Activated naive CD8-positive, alpha-beta T cell treated with anti-CD3 and anti-CD28 coated beads, Interleukin-2, amount 10 ng/mL, durations not matched to agents 7 days and 5 days (primary cell): ENCODE measurements at regions not wholly inside any gene's neighbourhood (a gene's known extent, or its start where the extent isn't known, plus 50 kb on each side); places are given as distances from the start of the nearest gene placed in this dataset.
"Not testable (repeated sequence)": the region's sequence is repeated elsewhere in the genome, so short reads cannot be mapped to it uniquely, and the experiment has no call there.

Experiments used
- ATAC-seq: fragments of 150-1000 bp; cut with Tn5 transposase; one replicate; pipeline ENCODE4 v1.10.0; 2021; ENCODE audit warnings: low read depth, moderate library complexity
- POLR2A ChIA-PET: fragments of 350-600 bp; sonication (Branson Sonifier 250); formaldehyde crosslinking; loops from one replicate; lab custom pipeline; 2021; ENCODE audit warnings: antibody characterized with exemption; lab: Charles Lee
- DNase-seq: peaks from one replicate; pipeline ENCODE4 v3.0.0; 2021
- H3K27ac Mint-ChIP-seq: one replicate; pipeline ENCODE4 v1.8.0; 2022; ENCODE audit warnings: mild to moderate bottlenecking, mixed read lengths
- H3K27me3 Mint-ChIP-seq: one replicate; pipeline ENCODE4 v1.8.0; 2022; ENCODE audit warnings: mild to moderate bottlenecking, moderate library complexity, mixed read lengths
- H3K36me3 Mint-ChIP-seq: one replicate; pipeline ENCODE4 v1.8.0; 2021; ENCODE audit warnings: mild to moderate bottlenecking, mixed read lengths
- H3K4me1 Mint-ChIP-seq: one replicate; pipeline ENCODE4 v1.8.0; 2021; ENCODE audit warnings: mixed read lengths
- H3K4me3 Mint-ChIP-seq: one replicate; pipeline ENCODE4 v1.8.0; 2022; ENCODE audit warnings: mild to moderate bottlenecking, moderate library complexity, mixed read lengths
- H3K9me3 Mint-ChIP-seq: one replicate; pipeline ENCODE4 v1.8.0; 2021; ENCODE audit warnings: mixed read lengths

DNA sequence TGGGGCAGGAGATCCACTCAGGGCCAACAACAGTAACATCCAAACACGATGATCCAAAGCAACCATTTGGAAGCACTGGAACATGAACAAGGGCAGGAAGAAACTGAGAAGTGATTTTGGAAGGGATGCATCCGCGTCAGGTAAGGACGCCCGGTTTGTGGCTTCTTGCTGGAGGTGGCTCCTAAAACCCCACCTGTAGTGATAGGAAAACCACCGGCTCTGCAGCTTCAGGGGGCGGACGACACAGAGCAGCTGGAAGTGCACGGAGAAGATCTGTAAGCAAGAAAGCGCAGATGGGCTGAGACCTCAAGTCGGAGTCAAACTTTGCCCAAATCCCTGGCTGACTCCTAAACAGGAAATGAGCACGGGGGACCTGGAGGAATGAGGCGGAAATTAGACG is 1066.1 kb downstream of the BRD1 start:
- DNase-seq: peak; percentile 6
- Mint-ChIP-seq H3K36me3 (no peaks in the 10 kb centered on the region), H3K4me1 (no peaks in the 10 kb centered on the region), H3K27ac (no peak overlapping the region), H3K9me3 (peaks cover 1% of the 10 kb centered on the region), H3K4me3 (no peak overlapping the region), H3K27me3 (peaks cover 3% of the 10 kb centered on the region)
- ATAC-seq: no peak
- POLR2A ChIA-PET: no interaction called here

DNA sequence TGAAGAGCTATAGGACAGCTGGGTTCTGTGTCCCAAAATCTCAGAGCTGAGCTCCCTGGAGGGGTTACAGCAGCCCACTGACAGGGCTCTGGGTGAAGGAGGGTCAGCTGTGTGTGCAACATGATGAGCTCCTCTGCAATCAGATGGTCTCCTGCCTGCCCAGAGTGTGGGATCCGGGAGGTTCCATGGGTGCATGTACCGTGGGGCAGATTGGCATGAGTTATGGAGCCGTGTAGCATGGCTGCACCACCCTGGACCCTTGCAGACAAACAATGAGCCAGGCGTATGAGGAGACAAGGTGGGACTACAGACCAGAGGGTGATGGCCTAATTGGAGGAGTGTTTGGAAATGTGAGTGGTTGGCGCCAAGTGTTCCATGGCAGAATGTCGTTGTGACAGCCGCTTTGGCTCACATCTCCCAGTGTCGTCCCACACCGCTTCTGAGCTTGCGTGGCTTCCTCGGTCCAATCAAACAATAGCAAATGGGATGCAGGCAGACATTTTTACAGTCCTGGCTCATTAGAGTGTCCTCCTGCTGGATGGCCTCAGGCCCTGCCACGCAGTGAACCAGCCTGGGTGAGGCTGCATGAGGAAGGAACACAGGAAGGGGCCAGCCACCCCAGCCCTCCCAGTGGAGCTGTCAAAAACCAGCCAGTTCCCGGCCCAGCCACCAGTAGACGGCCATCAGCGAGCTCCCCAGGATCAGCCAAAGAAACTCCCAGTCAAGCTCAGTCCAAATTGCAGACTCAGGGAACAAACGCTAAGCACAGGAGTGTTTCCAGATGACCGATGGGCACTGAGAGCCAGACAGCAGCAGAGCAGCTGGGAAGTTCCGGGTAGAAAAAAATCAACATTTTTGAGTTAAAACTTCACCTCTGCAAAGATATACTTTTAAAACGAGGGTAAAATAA is 1066.9 kb downstream of the BRD1 start:
- Mint-ChIP-seq H3K27me3 (peaks cover 3% of the 10 kb centered on the region), H3K36me3 (no peaks in the 10 kb centered on the region), H3K9me3 (peaks cover 1% of the 10 kb centered on the region), H3K4me1 (no peaks in the 10 kb centered on the region), H3K27ac (no peak overlapping the region), H3K4me3 (no peak overlapping the region)
- DNase-seq (peak; percentile 4), ATAC-seq (no peak)
- POLR2A ChIA-PET: no interaction called here

DNA sequence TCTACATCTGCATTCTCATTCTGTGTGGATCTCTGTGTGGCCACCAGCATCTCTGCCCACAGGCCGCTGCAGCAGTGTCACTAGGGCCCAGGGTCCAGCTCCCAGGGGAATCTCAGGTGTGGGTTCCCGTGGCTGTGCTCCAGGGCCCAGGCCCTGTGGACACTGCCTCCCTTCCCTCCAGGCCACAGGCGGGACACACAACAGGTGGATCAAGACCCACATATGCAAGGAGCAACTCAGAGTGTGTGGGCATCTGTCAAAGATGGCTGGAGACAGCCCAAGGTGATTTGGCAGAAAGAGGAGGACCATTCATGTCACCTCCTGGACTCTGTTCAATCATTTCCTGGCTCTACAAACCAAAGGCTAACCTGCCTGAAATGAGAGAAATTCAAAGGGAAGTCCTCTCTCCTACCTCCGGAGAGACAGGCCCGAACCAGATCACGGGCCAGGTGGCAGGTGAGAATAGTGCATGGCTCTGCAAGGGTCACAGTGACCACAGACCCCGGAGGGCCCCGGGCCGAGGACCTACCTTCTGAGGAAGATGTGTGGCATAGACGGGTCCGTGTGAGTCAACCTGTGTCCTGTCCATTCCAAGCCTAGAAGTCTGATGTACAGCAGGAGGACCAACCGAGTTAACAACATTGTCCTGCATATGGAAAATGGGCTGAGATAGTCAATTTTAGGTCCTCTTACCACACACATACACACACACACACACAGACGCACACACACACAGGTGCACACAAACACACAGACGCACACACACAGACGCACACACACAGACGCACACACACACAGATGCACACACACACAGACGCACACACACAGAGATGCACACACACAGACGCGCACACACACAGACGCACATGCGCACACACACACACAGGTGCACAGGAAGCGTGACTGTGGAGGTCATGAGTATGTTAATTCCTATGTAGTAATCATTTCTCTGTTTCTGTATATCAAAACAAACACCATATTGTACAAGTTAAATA is 1068.5 kb downstream of the BRD1 start:
- Mint-ChIP-seq H3K9me3 (no peaks in the 10 kb centered on the region), H3K4me1 (no peaks in the 10 kb centered on the region), H3K4me3 (no peak overlapping the region), H3K27ac (no peak overlapping the region), H3K27me3 (peaks cover 1% of the 10 kb centered on the region), H3K36me3 (no peaks in the 10 kb centered on the region)
- POLR2A ChIA-PET: no interaction called here
- DNase-seq: no peak
- no peak for ATAC-seq

DNA sequence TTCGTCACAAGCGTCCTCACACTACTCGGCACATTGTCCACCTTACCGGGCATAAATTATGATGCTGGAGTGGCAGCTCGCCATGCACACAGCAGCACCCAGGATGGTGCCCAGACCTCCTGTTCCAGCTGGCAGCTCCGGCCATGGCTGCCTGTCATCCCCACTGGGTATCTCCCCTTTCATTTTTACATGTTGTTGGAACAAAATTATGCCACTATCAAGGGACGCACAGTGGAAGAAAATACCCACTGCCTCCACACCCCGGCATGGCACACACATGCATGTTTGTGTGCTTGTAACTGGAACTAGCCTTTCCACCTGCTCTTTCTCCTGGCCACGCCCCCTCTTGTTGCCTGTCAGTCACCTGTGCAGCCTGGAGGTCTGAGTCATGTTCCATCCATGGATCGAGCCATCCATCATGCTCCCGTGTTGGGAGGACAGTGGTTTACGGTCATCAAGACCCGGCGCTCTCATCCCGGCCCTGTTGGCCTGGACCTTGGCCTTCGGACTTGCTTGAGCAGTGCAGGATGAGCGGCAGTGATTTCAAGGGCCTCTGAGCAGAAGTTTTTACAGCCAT is 1069.6 kb downstream of the BRD1 start:
- no peaks in the 10 kb centered on the region for H3K36me3 Mint-ChIP-seq

DNA sequence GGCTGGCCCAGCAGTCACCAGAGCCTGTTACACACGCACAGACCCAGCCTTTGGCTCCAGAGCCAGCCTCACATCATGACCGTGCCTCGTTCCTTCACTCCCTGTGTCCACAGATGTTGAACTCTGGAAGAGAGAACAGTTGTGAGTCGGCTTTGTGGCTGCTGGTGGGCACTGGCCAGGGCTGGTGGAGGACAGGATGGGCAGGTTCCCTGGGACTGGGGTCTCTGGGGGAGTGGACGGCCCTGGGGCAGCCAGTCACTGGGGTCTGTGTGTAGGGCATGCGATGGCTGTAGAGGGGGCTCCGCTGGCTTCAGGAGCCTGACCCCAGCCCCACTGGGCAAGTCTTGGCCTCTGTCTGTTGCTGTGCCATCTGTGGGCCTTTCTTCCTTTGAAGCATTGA is 1070.1 kb downstream of the BRD1 start:
- no peak for DNase-seq
- Mint-ChIP-seq H3K36me3 (no peaks in the 10 kb centered on the region), H3K27ac (no peak overlapping the region), H3K4me1 (no peaks in the 10 kb centered on the region), H3K27me3 (peaks cover 1% of the 10 kb centered on the region), H3K9me3 (no peaks in the 10 kb centered on the region), H3K4me3 (no peak overlapping the region)
- no peak for ATAC-seq
- POLR2A ChIA-PET: no interaction called here

More for the DNA sequence above, 1069.6 kb downstream of the BRD1 start:
- DNase-seq: no peak
- Mint-ChIP-seq H3K9me3 (no peaks in the 10 kb centered on the region), H3K4me3 (no peak overlapping the region), H3K4me1 (no peaks in the 10 kb centered on the region), H3K27ac (no peak overlapping the region), H3K27me3 (peaks cover 1% of the 10 kb centered on the region)
- POLR2A ChIA-PET: no interaction called here
- ATAC-seq: no peak

DNA sequence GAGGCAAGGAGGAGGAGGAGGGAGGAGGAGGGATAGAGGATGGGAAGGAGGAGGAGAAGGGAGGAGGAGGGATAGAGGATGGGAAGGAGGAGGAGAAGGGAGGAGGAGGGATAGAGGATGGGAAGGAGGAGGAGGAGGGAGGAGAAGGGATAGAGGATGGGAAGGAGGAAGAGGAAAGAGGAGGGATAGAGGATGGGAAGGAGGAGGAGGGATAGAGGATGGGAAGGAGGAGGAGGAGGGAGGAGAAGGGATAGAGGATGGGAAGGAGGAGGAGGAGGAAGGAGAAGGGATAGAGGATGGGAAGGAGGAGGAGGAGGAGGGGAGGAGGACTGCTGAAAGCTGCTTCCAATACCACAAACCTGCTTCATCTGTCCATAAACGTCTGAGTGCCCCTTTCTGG is 1070.5 kb downstream of the BRD1 start:
- H3K4me1 Mint-ChIP-seq, ATAC-seq, H3K27me3 Mint-ChIP-seq, H3K4me3 Mint-ChIP-seq, H3K27ac Mint-ChIP-seq, DNase-seq, POLR2A ChIA-PET, H3K36me3 Mint-ChIP-seq, H3K9me3 Mint-ChIP-seq: not testable (repeated sequence)

DNA sequence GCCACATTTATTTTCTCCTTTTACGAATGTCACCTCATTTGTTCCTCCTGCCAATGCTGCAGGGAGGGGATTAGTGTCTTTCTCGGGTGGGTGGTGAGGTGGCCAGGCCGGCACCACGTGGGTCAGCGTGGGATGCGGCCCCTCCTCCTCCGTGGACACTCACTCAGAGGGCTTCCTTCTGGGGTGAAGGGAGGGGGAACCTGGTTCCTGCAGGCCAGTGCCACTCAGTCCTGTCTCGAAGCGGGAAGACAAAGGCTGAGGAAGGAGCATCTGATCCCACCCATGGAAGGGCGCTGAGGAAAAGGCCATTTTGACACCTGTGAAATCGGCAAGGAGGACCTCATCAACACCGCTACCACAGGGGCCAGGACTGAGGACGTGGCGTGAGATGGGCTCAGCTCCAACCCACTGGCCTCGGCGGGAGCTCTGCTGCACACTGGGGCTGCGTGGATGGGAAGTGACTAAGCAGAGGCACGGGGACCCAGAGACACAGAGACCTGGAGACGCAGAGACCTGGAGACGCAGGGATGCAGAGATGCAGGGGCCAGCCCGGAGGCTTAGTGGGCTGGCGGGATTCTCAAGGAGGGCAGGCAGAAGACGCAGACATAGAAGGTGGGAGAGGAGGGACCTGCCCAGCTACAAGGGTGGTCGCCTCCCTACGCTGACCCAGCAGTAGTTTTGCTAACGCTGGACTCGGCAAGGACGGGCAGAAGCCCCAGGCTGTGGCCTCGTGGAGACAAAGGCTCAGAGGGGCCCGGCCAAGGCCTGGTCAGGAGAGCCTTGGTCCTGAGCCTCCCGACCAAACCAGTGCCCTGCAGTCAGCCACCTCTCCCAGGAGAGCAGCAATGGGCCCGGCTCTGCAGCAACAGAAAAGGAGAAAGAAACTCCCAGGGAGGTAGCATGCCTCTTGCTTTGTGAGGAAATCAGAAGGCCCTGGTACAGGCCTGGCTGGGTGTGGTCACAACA is 1071.2 kb downstream of the BRD1 start:
- Mint-ChIP-seq H3K36me3 (no peaks in the 10 kb centered on the region), H3K27ac (no peak overlapping the region), H3K4me1 (no peaks in the 10 kb centered on the region), H3K9me3 (no peaks in the 10 kb centered on the region), H3K4me3 (no peak overlapping the region), H3K27me3 (no peaks in the 10 kb centered on the region)
- POLR2A ChIA-PET: no interaction called here
- DNase-seq (peak; percentile 8), ATAC-seq (no peak)

DNA sequence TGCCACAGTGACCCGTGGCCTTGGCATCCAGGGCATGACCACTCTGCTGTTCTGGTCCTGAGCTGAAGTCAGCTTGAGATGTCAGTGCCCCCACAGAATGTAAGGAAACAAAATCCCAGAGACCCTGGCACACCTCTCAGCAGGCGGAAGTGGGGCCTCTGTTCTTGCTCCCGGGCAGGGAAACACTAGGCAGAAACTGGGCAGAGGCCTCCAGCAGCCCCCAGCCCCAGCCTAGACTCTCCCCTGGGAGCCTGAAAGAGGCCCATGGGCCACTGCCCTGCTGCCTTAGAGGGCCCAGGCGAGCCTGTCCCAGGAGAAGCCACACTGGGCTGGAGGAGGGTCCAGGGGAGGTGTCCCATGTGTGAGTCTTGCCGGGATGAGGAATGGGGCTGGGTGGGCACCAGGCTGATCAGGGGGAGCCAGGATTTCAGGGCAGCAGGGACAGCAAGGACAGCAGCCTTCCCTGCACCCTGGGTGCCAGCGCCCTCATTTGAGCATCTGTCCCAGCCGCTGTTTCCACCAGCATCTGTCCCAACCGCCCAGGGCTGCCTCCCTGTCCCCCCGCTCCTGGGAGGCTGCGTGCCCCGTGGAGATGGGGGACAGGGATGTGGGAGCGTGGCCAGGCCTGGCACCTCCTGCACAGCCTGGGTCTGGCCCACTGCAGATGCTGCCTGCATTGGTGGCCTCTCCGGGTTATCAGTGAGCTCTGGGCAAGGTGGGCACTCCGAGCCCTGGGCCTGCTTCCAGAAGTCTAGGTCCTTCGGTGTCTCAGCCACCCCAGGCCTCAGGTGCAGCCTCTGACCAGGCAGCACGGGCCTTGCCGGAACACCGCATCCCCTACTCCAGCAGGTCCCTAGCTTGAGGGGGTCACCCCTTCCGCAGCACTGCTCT is 1072.4 kb downstream of the BRD1 start:
- ATAC-seq (no peak), DNase-seq (no peak)
- H3K9me3 Mint-ChIP-seq: no peaks in the 10 kb centered on the region
- H3K27me3 Mint-ChIP-seq: no peaks in the 10 kb centered on the region
- H3K36me3 Mint-ChIP-seq: no peaks in the 10 kb centered on the region
- no peak overlapping the region for H3K27ac Mint-ChIP-seq
- POLR2A ChIA-PET: no interaction called here
- no peaks in the 10 kb centered on the region for H3K4me1 Mint-ChIP-seq
- H3K4me3 Mint-ChIP-seq: no peak overlapping the region

DNA sequence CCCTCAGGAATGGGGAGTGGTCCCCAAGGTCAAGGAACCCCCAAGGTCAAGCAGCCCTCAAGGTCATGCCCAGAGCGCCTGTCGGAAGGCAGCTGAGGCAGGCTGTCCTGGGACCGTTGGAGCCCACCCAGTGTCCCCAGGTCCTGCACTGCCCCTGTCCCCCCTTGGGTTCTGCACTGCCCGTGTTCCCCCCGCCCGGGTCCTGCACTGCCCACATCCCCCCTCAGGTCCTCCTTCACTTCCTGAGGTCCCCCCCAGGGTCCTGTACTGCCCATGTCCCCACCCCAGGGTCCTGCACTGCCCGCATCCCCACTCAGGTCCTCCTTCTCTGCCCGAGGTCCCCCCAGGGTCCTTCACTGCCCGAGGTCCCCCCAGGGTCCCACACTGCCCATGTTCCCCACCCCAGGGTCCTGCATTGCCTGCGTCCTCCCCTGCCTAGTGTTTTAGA is 1073.0 kb downstream of the BRD1 start:
- Mint-ChIP-seq H3K9me3 (no peaks in the 10 kb centered on the region), H3K4me3 (no peak overlapping the region), H3K27ac (no peak overlapping the region), H3K4me1 (no peaks in the 10 kb centered on the region), H3K36me3 (no peaks in the 10 kb centered on the region), H3K27me3 (no peaks in the 10 kb centered on the region)
- DNase-seq (no peak), ATAC-seq (no peak)
- POLR2A ChIA-PET: no interaction called here

DNA sequence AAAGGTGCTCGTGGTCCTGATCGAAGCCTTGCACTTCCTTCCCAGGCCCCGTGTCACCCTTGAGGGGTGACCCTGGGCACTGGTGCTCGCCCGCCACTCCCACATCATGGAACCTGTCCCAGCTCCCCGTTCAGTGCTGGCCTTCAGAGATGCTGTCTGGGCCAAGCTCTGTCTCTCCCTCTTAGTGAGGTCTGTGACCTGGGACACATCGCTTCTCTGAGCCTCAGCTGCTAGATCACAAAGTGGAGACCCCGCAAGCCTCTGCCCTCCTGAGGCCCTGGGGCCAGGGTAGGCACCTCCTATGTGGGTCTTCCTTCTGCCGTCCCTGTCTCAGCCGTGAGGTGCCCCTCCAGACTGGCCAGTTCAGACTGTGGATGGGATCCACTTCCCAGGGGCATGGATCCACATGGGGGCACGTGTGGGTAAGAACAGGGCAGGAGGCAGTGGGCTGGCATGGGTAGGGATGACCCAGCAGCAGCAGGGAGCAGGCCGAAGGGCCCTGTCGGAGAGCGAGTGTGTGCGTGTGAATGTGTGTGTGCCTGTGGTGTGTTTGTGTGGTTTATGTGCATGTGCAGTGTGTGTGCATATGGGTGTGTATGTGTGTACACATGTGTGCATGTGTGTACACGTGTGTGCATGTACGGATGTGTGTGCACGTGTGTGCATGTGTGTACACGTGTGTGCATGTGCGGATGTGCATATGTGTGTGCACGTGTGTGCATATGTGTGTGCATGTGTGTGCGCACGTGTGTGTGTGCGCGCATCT is 1073.7 kb downstream of the BRD1 start:
- DNase-seq (no peak), ATAC-seq (no peak)
- Mint-ChIP-seq H3K4me1 (no peaks in the 10 kb centered on the region), H3K27me3 (no peaks in the 10 kb centered on the region), H3K4me3 (no peak overlapping the region), H3K27ac (no peak overlapping the region), H3K36me3 (no peaks in the 10 kb centered on the region), H3K9me3 (no peaks in the 10 kb centered on the region)
- POLR2A ChIA-PET: no interaction called here

DNA sequence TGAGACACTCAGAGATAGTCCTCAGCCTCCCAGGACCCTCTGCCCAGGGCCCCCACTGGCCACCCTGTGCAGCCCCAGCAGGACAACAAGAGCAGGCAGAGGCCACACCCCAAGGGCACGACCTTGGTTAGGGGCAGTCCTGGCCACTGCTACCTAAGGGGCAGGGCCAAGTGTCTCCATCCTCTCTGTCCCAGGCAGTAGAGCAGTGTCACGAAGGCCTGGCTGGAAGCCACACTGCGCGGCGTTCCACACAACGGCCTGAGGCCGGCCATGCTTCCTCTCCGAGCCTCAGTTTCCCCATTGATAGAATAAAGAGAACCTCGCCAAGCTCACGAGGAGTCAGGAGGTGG is 1074.3 kb downstream of the BRD1 start:
- ATAC-seq (no peak), DNase-seq (no peak)
- POLR2A ChIA-PET: no interaction called here
- H3K27ac Mint-ChIP-seq: no peak overlapping the region
- H3K9me3 Mint-ChIP-seq: no peaks in the 10 kb centered on the region
- H3K4me3 Mint-ChIP-seq: no peak overlapping the region
- no peaks in the 10 kb centered on the region for H3K4me1 Mint-ChIP-seq
- H3K36me3 Mint-ChIP-seq: no peaks in the 10 kb centered on the region
- no peaks in the 10 kb centered on the region for H3K27me3 Mint-ChIP-seq
